ENCODE measurements at regions not wholly inside any gene's neighbourhood (a gene's known extent, or its start where the extent isn't known, plus 50 kb on each side); places are given as distances from the start of the nearest gene placed in this dataset.

- TF ChIP-seq ZFX (IDR thresholded peaks at IDR 0.05; ENCODE audit: borderline replicate concordance), result no peak
- TF ChIP-seq CTCF (IDR thresholded peaks at IDR 0.05), result no peak
- no peak overlapping the region for H3K27ac ChIP-seq
Observed at GRCh38 chr10:71033396-71033980, 145.1 kb upstream of the PCBD1 start.

- no peak overlapping the region for H3K27ac ChIP-seq
- TF ChIP-seq ZFX (IDR thresholded peaks at IDR 0.05; ENCODE audit: borderline replicate concordance) (no peak), CTCF (IDR thresholded peaks at IDR 0.05) (no peak)
Observed at GRCh38 chr10:71035511-71036296, 147.3 kb upstream of the PCBD1 start.

- TF ChIP-seq CTCF (IDR thresholded peaks at IDR 0.05), result no peak
- no peak for TF ChIP-seq ZFX (IDR thresholded peaks at IDR 0.05; ENCODE audit: borderline replicate concordance)
- no peak overlapping the region for H3K27ac ChIP-seq
Observed at GRCh38 chr10:71036297-71036966, 148.1 kb upstream of the PCBD1 start.

- TF ChIP-seq CTCF (IDR thresholded peaks at IDR 0.05) (no peak), ZFX (IDR thresholded peaks at IDR 0.05; ENCODE audit: borderline replicate concordance) (no peak)
- H3K27ac ChIP-seq, result no peak overlapping the region
Observed at GRCh38 chr10:71038091-71038633, 149.8 kb upstream of the PCBD1 start.

GRCh38 chr10:71038921-71039320 is 150.6 kb upstream of the PCBD1 start:
- TF ChIP-seq CTCF (IDR thresholded peaks at IDR 0.05) (no peak), ZFX (IDR thresholded peaks at IDR 0.05; ENCODE audit: borderline replicate concordance) (no peak)
- no peak overlapping the region for H3K27ac ChIP-seq

- H3K27ac ChIP-seq, result no peak overlapping the region
- TF ChIP-seq CTCF (IDR thresholded peaks at IDR 0.05), result no peak
- TF ChIP-seq ZFX (IDR thresholded peaks at IDR 0.05; ENCODE audit: borderline replicate concordance), result no peak
Observed at GRCh38 chr10:71039551-71039950, 151.2 kb upstream of the PCBD1 start.
